ENCODE measurements at regions not wholly inside any gene's neighbourhood (a gene's known extent, or its start where the extent isn't known, plus 50 kb on each side); places are given as distances from the start of the nearest gene placed in this dataset.
"Not testable (repeated sequence)": the region's sequence is repeated elsewhere in the genome, so short reads cannot be mapped to it uniquely, and the experiment has no call there.

GRCh38 chr3:116512281-116512680 is 67.0 kb upstream of the LSAMP start:
- DNase-seq = no peak

DNA sequence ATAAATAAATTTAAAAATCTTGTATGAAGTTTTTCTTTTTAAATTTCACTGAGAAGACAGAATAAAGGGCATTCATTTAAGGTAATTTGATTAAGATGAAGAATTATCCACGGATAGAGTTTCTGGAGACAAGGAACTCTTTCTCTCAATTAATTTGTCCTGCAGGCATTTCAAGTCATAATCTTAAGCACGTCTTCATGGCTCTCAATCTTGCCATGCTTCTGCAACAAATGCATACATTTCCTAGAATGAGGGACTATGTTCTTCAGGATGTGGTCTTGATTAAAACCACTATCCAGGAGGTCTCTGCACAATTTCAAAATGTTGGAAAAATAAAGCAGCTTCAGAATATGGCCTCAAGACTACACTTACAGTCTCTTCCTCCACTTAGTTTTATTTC is 67.6 kb upstream of the LSAMP start:
- DNase-seq = no peak

DNA sequence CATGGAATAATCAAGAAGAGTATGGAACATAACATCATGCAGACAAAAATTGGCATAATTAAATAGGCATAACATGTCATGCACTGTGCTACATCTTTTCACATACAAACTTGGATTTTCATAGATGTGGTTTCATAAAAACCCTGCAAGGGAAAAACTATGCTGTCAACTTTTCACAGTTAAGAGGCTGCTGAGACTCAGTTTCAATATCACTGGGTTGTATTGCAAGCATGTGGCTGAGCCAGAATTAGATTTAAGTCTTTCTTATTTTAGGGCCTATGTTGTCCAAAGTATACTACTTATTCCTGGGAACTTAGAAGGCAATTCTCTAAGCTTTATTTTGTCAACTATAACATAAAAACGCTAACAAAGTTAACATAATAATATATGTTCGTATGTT is 70.7 kb upstream of the LSAMP start:
- DNase-seq = no peak

- no peak for DNase-seq
Measured at GRCh38 chr3:116517308-116517707, 72.0 kb upstream of the LSAMP start.

DNA sequence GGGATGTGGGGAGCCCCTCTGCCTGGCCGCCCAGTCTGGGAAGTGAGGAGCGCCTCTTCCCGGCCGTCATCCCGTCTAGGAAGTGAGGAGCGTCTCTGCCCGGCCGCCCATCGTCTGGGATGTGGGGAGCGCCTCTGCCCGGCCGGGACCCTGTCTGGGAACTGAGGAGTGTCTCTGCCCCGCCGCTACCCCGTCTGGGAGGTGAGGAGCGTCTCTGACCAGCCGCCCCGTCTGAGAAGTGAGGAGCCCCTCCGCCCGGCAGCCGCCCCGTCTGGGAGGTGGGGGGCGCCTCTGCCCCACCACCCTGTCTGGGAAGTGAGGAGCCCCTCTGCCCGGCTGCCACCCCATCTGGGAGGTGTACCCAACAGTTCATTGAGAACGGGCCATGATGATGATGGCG is 73.8 kb upstream of the LSAMP start:
- DNase-seq = not testable (repeated sequence)

DNA sequence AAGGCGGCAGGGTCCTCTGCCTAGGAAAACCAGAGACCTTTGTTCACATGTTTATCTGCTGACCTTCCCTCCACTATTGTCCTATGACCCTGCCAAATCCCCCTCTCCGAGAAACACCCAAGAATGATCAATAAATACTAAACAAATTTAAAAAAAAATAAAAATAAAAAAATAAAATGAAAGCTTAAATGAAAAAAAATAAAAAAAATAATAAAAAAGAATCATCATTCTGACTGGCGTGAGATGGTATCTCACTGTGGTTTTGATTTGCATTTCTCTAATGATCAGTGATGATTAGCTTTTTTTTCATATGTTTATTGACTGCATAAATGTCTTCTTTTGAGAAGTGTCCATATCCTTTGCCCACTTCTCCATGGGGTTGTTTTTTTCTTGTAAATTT is 74.5 kb upstream of the LSAMP start:
- not testable (repeated sequence) for DNase-seq

DNA sequence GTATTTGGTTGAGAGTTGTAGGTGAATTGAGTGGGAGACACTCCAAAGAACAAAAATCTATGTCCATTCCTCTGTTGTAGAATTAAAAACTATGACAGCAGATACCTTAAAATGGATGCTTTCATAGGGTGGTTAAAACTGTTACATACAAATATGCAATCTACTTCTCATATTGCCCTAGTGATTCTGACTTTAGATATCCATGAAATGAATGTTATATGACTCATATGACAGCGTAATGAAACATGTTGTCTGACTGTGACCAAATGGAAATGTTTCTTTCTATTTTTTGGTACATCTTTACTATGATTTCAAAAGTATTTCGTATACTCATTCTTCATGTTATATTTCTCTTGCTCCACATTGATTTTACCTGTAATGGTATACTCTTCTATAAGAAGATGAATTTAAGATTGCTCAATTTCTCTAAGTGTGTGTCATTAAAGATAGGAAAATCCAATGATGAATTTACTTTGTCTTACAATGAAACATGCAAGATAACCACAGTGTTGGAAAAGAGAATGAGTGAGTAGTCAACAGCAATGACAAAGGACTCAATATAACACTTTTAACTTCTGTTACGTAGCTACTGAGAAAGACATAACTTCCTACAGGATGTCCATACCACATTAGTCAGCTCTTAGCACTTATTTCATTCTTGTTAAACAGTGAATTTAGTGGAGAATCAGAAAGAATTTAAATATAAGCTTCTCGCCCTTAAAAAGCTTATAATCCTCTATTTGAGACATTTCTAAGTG is 79.3 kb upstream of the LSAMP start:
- DNase-seq = peak; percentile 71

DNA sequence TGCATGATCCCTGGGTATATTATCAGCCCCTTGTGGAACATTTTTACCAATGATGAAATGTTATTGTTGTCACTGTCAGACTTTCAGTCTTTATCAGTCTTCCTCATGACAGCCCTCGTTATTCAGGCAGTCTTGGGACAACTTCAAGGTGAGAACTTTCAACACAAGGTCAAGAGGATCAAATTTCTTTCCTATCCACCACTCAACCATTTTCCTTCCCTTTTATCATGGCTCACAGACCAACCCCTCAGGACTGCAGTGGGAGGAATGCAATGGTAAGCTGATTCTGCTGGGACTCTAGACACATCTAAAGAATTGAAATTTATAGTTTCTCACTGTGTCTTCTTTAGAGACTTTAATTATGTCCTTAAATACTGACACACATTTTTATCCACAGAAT is 107.0 kb upstream of the LSAMP start:
- no peak for DNase-seq

GRCh38 chr3:116553355-116553754 is 108.1 kb upstream of the LSAMP start:
- no peak for DNase-seq

GRCh38 chr3:116561529-116561928 is 116.2 kb upstream of the LSAMP start:
- DNase-seq = no peak

DNA sequence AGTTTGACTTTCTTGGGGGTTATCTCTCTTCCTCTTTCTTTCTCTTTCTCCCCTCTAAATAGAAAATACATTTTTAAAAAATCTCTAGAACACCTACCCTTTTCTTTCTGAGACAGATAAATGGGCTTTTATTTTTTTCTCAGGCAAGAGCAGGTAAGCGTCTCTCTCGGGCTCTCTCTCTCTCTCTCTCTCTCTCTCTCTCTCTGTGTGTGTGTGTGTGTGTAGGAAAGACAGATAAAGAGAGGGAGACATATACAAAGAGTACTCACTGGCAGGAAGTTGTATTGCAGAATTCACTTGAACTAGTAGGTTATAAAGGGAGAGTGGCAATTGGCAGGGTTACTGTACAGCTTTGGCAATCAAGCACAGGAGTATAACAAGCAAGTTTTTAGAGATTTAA is 118.1 kb upstream of the LSAMP start:
- no peak for DNase-seq

GRCh38 chr3:116566478-116566960 is 121.2 kb upstream of the LSAMP start:
- DNase-seq = no peak

DNA sequence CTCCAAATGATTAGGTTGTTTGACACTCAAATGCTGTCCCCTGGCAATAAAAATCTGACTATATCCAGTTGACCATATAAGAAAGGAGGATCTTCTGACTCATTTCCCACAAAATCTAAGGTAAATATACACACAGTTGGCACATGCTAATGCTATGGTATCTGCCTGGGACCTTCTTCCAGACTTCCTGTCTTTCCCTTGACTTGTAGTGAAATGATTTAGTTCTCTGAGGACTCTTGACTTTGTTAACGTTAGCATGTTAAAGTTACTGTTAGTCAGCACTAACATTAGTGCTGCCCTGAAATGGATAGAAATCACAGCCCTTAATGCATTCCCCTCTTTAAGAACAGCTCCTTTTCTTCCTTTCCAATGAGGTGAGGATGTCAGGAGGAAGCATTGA is 124.3 kb upstream of the LSAMP start:
- DNase-seq = peak; percentile 5

GRCh38 chr3:116579840-116580239 is 129.7 kb upstream of the TUSC7 start:
- peak; percentile 22 for DNase-seq

DNA sequence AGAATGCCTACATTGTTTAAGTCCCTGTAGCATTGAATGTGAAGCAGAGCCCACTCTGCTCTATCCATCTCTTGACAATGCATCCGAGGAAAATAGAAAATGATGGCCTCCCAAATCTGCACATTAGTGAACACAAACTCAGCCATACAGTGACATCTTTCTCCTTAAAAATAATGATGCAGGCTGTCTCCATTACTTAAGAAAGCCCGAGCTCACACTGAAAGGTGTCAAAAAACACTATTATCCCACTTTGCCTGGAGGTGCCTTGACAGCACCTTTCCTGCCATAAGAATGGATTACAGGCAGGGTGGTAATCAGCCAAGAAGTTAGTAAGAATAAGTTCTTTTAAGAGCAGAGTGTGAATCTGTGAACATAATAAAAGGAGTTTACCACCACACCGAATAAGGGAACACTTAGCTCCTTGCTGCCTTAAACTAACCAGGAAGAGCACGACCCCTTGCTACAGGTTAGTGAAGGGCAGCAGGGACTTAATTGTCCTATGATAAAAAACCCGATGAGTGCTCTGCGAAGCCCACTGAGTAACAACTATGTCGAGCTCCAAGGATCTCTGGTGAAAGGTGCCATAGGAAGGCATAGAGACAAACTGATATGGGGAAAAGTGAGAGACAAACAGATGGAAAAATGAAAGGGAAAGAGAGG is 123.2 kb upstream of the TUSC7 start:
- no peak for DNase-seq

- no peak for DNase-seq
Measured at GRCh38 chr3:116591236-116591635, 118.3 kb upstream of the TUSC7 start.

- no peak for DNase-seq
Measured at GRCh38 chr3:116601206-116601605, 108.4 kb upstream of the TUSC7 start.

DNA sequence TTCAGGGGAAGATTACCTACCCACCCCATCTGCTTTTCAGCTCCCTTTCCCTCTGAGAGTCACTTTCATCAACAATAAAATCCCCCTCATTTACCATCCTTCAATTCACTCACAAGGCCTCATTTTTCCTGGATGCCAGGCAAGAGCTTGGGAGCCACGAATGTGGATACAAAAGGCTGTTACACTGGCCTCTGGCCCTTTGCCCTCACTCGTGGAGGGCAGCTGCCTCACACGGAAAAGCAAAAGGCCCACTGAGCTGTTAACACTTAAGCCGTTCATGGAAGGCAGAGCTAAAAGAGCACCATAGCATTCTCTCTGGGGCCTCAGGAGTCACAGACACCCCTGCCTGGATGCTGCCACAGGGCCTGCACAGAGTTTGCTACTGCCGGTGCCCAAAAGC is 102.4 kb upstream of the TUSC7 start:
- no peak for DNase-seq

DNA sequence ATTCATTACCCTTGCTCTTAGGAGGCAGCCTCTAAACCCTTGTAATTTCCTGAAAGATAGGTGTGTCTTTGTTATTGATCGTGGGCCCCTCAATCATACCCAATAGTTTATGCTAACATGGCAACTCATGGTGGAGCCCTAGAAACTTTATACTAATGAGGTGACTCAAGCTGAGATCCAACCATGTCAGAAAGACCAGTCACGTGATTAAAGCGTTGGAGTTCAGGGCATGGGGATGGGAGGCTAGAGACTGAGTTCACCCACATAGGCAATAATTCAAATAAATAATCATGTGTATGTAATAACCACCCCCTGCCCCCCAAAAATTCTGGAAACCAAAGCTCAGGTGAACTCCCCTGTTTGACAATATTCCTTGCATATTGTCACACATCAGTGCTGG is 99.5 kb upstream of the TUSC7 start:
- no peak for DNase-seq

DNA sequence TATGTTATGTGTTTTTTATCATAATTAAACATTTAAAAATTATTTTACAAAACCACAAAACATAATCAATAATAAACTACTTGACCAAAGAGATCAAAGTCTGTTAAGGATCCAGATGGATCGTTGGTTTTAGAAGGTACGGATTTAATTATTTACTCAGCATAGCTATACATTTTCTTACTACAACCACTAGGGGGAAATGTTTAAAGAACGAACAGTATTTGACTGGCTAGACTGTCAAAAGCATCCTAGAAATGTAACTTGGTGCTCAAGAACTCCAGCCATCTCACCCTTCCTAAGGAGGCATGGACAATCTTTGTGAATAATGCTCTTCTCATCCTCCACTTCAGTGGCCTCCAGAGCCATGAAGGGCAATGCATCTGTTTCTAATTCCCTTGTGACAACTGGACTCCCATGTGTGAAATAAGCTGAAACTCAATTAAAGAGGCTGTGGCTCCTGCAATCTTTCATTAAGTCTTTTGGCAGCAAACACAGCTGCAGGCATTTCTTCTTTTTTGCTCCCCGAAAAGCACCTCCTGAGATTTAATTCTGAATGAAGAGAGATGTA is 94.7 kb upstream of the TUSC7 start:
- peak; percentile 12 for DNase-seq

DNA sequence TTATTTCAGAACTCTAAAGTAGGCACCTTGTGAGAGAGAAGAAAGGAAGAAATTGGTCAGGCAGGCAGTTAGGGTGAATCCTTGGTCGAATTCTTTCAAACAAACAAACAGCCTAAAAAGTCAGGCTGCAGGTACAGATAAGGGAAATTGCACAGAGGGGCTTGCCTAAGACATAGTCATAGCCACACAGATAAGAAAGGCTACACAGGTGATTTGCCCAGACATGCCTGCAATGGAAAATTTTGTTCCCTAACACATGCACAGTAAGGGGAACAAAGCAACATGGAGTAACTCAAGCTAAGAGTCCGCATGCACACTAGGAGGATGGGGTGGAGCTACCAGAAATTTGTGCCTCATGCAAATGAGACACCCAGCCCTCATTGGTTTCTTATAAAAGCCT is 91.4 kb upstream of the TUSC7 start:
- DNase-seq = no peak

DNA sequence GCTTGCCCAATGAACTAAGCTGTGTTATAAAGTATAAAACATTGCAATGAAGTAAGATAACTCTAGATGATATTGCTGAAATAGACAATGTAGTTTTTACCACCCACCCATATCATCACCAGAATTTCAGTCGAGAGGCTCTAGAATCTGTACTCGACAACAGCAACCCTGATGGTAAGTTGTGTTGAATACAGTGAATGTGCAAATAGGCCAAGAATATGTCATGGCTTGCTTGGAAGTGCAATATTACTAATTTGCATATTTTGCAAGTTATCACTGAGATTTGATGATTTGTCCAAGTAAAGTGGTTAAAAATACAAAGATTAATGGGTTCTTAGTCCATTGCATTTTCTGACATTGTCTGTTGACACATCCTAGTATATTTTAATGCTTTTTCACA is 90.6 kb upstream of the TUSC7 start:
- no peak for DNase-seq

GRCh38 chr3:116630494-116630893 is 79.1 kb upstream of the TUSC7 start:
- DNase-seq = no peak

DNA sequence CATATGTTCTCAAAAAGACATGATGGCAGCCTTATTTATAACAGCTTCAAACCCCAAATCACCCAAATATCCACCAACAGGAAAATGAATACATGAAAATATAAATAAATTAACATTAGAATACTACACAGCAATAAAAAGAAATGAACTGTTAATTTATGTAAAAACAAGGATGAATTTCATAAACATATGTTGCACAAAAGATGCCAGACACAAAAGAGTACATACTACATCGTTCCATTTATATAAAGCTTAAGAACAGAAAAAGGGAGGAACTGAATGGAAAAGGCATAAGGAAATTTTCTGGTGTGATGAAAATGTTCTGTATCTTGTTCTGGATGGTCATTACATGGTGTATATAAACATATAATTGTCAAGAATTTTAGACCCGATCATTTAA is 69.9 kb upstream of the TUSC7 start:
- no peak for DNase-seq

Measured in fibroblast of skin of abdomen (primary cell).